ENCODE measurements at regions not wholly inside any gene's neighbourhood (a gene's known extent, or its start where the extent isn't known, plus 50 kb on each side); places are given as distances from the start of the nearest gene placed in this dataset.

DNA sequence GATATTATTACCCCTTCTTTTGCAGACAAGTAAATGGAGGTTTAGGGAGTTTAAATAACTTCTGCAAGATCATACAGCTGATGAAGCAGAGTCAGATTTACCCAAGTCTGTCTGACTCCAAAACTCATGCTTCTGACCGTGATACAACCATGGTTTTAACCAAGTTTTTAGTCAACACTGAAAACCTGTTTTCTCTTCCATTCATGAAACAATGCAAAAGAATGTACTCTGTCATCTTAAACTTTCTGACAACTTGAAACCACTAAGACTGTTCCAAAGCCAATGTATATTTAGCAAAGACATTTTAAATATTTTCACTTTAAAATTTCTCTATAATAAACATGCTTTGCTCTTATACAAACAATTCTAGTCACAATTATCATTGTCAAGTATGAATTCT lies 77.0 kb upstream of the RBMS3 start:
- Histone ChIP-seq H3K4me2 (ENCODE audit: low read depth, low read length) (no peak overlapping the region), H3K4me3 (ENCODE audit: low read length) (no peak overlapping the region), H4K20me1 (ENCODE audit: insufficient read depth, low read length) (no peaks in the 10 kb centered on the region), H3K9me2 (replicated peaks; ENCODE audit: insufficient read depth, low read length) (no peaks in the 10 kb centered on the region), H2AFZ (ENCODE audit: low read length) (no peak overlapping the region), H3K79me2 (ENCODE audit: low read length) (no peaks in the 10 kb centered on the region), H3K27ac (ENCODE audit: low read length) (no peak overlapping the region), H3K36me3 (replicated peaks; ENCODE audit: insufficient read depth, low read length) (no peaks in the 10 kb centered on the region), H3F3A (ENCODE audit: insufficient read depth, low read length) (no peaks in the 10 kb centered on the region), H3K4me1 (ENCODE audit: low read length) (no peaks in the 10 kb centered on the region), H3K9ac (ENCODE audit: low read length) (no peak overlapping the region), H3K9me3 (replicated peaks; ENCODE audit: insufficient read depth, low read length) (no peaks in the 10 kb centered on the region), H3K27me3 (replicated peaks; ENCODE audit: insufficient read depth, low read length) (no peaks in the 10 kb centered on the region)
- no peak for DNase-seq
- no peak for TF ChIP-seq EZH2phosphoT487 (IDR thresholded peaks at IDR 0.05; ENCODE audit: low read length)

DNA sequence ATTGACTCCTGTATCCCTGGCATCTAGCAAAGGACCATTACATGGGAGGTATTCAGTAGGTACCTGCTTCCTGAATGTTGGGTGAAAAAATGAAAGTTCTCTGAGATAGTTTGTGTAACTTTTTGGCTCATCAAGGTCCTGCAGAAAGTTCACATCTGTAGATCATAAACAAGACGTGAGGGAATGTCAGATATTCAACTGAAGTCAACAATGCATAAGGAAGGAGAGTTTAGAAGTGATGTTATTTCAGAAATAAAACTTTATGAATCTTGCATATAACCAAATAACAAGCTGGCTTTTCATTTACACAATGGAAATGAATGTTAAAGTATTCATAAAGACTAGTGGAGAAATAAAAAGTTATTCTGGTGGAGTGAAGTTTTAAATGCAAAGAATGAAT lies 73.4 kb upstream of the RBMS3 start:
- Histone ChIP-seq H3F3A (ENCODE audit: insufficient read depth, low read length) (no peaks in the 10 kb centered on the region), H3K36me3 (replicated peaks; ENCODE audit: insufficient read depth, low read length) (no peaks in the 10 kb centered on the region), H2AFZ (ENCODE audit: low read length) (no peak overlapping the region), H3K9ac (ENCODE audit: low read length) (no peak overlapping the region), H3K27me3 (replicated peaks; ENCODE audit: insufficient read depth, low read length) (no peaks in the 10 kb centered on the region), H3K4me3 (ENCODE audit: low read length) (no peak overlapping the region), H3K9me2 (replicated peaks; ENCODE audit: insufficient read depth, low read length) (no peaks in the 10 kb centered on the region), H3K4me2 (ENCODE audit: low read depth, low read length) (no peak overlapping the region), H3K79me2 (ENCODE audit: low read length) (no peaks in the 10 kb centered on the region), H4K20me1 (ENCODE audit: insufficient read depth, low read length) (no peaks in the 10 kb centered on the region), H3K9me3 (replicated peaks; ENCODE audit: insufficient read depth, low read length) (no peaks in the 10 kb centered on the region), H3K27ac (ENCODE audit: low read length) (no peak overlapping the region), H3K4me1 (ENCODE audit: low read length) (no peaks in the 10 kb centered on the region)
- no peak for DNase-seq
- TF ChIP-seq EZH2 (optimal IDR thresholded peaks at IDR 0.05; ENCODE audit: low read depth, low read length) (no peak), EZH2phosphoT487 (IDR thresholded peaks at IDR 0.05; ENCODE audit: low read length) (no peak)
- TF ChIP-seq, protein P1, sequence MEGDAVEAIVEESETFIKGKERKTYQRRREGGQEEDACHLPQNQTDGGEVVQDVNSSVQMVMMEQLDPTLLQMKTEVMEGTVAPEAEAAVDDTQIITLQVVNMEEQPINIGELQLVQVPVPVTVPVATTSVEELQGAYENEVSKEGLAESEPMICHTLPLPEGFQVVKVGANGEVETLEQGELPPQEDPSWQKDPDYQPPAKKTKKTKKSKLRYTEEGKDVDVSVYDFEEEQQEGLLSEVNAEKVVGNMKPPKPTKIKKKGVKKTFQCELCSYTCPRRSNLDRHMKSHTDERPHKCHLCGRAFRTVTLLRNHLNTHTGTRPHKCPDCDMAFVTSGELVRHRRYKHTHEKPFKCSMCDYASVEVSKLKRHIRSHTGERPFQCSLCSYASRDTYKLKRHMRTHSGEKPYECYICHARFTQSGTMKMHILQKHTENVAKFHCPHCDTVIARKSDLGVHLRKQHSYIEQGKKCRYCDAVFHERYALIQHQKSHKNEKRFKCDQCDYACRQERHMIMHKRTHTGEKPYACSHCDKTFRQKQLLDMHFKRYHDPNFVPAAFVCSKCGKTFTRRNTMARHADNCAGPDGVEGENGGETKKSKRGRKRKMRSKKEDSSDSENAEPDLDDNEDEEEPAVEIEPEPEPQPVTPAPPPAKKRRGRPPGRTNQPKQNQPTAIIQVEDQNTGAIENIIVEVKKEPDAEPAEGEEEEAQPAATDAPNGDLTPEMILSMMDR (IDR thresholded peaks at IDR 0.05; ENCODE audit: low read length) = no peak

DNA sequence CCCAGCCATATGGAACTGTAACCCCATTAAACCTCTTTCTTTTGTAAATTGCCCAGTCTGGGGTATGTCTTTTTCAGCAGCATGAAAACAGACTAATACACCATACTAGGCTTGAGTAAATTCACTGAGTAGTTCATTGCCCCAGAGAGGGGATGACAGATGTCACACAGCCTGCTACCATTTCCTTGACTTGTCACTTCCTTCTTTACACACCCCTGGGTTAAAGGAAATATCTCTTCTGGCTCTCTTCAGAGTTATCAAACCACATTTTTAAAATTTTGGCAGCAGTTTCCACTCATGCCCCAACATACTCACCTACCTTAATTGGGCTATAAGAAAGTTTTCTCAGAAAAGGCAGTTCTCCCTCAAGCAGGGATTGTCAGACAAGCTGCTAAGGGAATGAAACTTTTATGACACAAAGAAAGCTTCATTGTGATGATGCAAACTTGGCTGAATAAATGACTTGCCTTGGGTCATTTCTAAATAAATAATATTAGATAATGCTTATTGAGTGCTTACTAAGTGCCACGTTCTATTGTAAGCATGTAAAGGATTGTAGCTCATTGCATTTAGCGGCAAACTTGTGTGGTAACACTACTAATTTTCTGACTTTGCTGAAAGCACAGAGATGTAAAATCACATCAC lies 68.0 kb upstream of the RBMS3 start:
- no peaks in the 10 kb centered on the region for H3K9me2 ChIP-seq (replicated peaks; ENCODE audit: insufficient read depth, low read length)
- H3K79me2 ChIP-seq (ENCODE audit: low read length) = no peaks in the 10 kb centered on the region
- H3K36me3 ChIP-seq (replicated peaks; ENCODE audit: insufficient read depth, low read length) = no peaks in the 10 kb centered on the region
- H3K9me3 ChIP-seq (replicated peaks; ENCODE audit: insufficient read depth, low read length) = no peaks in the 10 kb centered on the region
- H3F3A ChIP-seq (ENCODE audit: insufficient read depth, low read length) = no peaks in the 10 kb centered on the region
- H3K9ac ChIP-seq (ENCODE audit: low read length) = no peak overlapping the region
- no peaks in the 10 kb centered on the region for H3K4me1 ChIP-seq (ENCODE audit: low read length)
- H2AFZ ChIP-seq (ENCODE audit: low read length) = no peak overlapping the region
- TF ChIP-seq, protein P1 (IDR thresholded peaks at IDR 0.05; ENCODE audit: low read length) = no peak
- no peak for TF ChIP-seq EZH2phosphoT487 (IDR thresholded peaks at IDR 0.05; ENCODE audit: low read length)
- TF ChIP-seq EZH2 (optimal IDR thresholded peaks at IDR 0.05; ENCODE audit: low read depth, low read length) = no peak
- no peak for DNase-seq
- H3K4me3 ChIP-seq (ENCODE audit: low read length) = no peak overlapping the region
- no peaks in the 10 kb centered on the region for H3K27me3 ChIP-seq (replicated peaks; ENCODE audit: insufficient read depth, low read length)
- no peaks in the 10 kb centered on the region for H4K20me1 ChIP-seq (ENCODE audit: insufficient read depth, low read length)
- no peak overlapping the region for H3K4me2 ChIP-seq (ENCODE audit: low read depth, low read length)
- no peak overlapping the region for H3K27ac ChIP-seq (ENCODE audit: low read length)

DNA sequence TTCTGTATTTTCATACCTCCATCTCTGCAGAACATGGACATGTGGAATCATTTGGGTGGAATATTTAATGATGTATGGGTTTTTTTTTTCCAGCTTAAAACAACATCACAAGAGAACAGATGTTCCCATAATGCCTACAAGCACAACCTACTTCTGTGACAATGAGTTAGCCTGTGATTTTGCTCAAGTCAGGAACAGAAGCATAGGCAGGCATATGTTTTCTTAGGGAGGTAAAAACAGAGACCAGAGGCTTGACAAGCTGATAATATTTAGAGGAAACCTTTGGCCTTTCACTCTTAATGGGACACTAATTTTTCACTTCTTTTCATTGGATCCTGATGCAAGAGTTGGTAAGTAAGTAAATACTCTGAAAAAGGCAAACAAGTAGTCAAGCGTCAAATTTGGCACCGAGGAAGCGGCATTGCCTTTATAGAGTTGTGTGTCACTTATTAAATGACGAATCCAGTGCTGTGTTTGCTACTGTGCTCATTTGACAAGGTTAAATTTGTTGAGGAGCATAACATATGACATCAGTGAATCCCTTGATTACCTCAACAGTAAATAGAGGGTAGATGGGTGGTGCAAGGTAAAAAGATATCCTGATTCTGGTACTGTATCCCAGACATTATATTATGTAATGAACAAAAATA lies 66.7 kb upstream of the RBMS3 start:
- Histone ChIP-seq H3K27me3 (replicated peaks; ENCODE audit: insufficient read depth, low read length) (no peaks in the 10 kb centered on the region), H3K4me2 (ENCODE audit: low read depth, low read length) (no peak overlapping the region), H3K9me3 (replicated peaks; ENCODE audit: insufficient read depth, low read length) (no peaks in the 10 kb centered on the region), H3K9ac (ENCODE audit: low read length) (no peak overlapping the region), H3K4me3 (ENCODE audit: low read length) (no peak overlapping the region), H3F3A (ENCODE audit: insufficient read depth, low read length) (no peaks in the 10 kb centered on the region), H4K20me1 (ENCODE audit: insufficient read depth, low read length) (no peaks in the 10 kb centered on the region), H3K36me3 (replicated peaks; ENCODE audit: insufficient read depth, low read length) (no peaks in the 10 kb centered on the region), H3K9me2 (replicated peaks; ENCODE audit: insufficient read depth, low read length) (no peaks in the 10 kb centered on the region), H3K79me2 (ENCODE audit: low read length) (no peaks in the 10 kb centered on the region), H3K27ac (ENCODE audit: low read length) (no peak overlapping the region), H3K4me1 (ENCODE audit: low read length) (no peaks in the 10 kb centered on the region), H2AFZ (ENCODE audit: low read length) (no peak overlapping the region)
- no peak for TF ChIP-seq EZH2phosphoT487 (IDR thresholded peaks at IDR 0.05; ENCODE audit: low read length)
- DNase-seq = no peak

All from MM.1S (cell line).